Central memory CD8-positive, alpha-beta T cell (primary cell): ENCODE measurements at regions not wholly inside any gene's neighbourhood (a gene's known extent, or its start where the extent isn't known, plus 50 kb on each side); places are given as distances from the start of the nearest gene placed in this dataset.
A peak's percentile ranks its signal among the peaks of the same experiment; 100 is the strongest.
"Not testable (repeated sequence)": the region's sequence is repeated elsewhere in the genome, so short reads cannot be mapped to it uniquely, and the experiment has no call there.

ENCODE experiments used
- ATAC-seq: fragments of 150-1000 bp; cut with Tn5 transposase; replicated peaks from 2 replicates; pipeline ENCODE4 v1.10.0; 2022; ENCODE audit warnings: mild to moderate bottlenecking, moderate FRiP score, moderate number of reproducible peaks; ENCODE audit not compliant: poor library complexity, severe bottlenecking; ENCODE audit errors: extremely low read depth
- DNase-seq, 2 donors: peaks; one replicate each; pipeline ENCODE4 v3.0.0; 2021; ENCODE audit warnings: low spot score in 2 of 2
- H3K27ac Mint-ChIP-seq: one replicate; pipeline ENCODE4 v1.8.0; 2022; ENCODE audit warnings: low read depth, mild to moderate bottlenecking, moderate library complexity, mixed read lengths
- H3K27me3 Mint-ChIP-seq: one replicate; pipeline ENCODE4 v1.8.0; 2022; ENCODE audit warnings: mixed read lengths
- H3K36me3 Mint-ChIP-seq: one replicate; pipeline ENCODE4 v1.8.0; 2022; ENCODE audit warnings: mild to moderate bottlenecking, moderate library complexity, mixed read lengths; ENCODE audit not compliant: insufficient read depth
- H3K4me1 Mint-ChIP-seq: one replicate; pipeline ENCODE4 v1.8.0; 2022; ENCODE audit warnings: mixed read lengths
- H3K4me3 Mint-ChIP-seq: one replicate; pipeline ENCODE4 v1.8.0; 2022; ENCODE audit warnings: mild to moderate bottlenecking, moderate library complexity, mixed read lengths
- H3K9me3 Mint-ChIP-seq: one replicate; pipeline ENCODE4 v1.8.0; 2022; ENCODE audit warnings: mixed read lengths

DNA sequence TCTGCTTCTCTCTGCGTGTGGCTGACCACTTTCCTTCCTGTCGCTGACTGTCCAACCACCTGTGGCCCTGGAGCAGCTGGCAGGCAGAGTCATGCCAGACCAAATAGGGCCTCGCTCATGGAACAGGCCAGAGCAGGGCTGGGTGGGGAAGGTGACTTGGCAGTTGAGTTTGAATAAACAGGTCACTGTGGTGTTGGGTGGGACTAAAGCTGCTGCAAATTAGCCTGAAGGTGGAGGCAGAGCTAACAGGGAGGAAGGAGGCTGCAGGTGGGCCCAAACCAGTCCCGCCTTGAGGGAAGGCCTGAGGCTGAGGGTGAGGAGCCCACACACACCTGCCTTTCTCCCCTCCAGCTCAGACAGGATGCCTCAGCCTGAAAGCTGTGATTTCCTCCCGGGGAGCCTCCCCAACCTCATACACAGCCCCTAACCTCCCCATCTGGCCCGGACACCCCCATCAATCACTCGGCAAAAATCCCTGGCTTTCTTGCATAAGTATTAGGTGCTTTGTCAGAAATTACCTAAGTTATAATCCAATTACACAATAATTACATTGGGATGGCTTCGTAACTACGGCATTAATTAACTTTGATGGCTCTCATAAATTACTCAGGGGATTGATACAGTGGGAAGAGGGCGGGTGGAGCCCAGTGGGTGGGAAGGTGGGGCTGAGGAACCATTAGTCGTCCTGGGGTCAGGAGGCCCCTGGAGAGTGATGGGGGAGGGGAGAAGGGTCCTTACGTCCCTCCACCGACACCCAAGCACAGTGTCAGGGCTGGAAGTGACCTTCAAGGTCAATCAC is 97.7 kb upstream of the PCBD1 start:
- H3K27me3 Mint-ChIP-seq, result no peaks in the 10 kb centered on the region
- ATAC-seq, result peak; percentile 68
- peak overlapping the region; percentile 43 for H3K27ac Mint-ChIP-seq
- DNase-seq, result peak in 1 of 2 donors; percentile 14
- peaks cover 52% of the 10 kb centered on the region for H3K4me1 Mint-ChIP-seq
- no peak overlapping the region for H3K4me3 Mint-ChIP-seq
- no peaks in the 10 kb centered on the region for H3K9me3 Mint-ChIP-seq
- no peaks in the 10 kb centered on the region for H3K36me3 Mint-ChIP-seq

DNA sequence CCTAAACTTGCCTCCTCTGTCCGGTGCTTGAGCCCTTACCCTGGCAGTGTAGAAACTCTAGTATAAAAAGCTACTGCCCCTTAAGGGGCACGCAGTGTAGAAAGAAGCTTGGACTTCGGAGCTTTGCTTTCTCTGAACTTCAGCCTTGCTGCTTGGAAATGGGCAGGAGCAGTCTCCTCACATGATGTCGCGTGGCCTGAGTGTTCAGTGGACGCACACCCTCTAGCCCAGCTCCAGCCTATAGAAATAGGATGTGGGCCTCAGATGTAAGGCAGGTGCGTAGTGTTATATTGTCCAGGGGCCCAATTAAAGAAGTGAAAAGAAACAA is 98.2 kb upstream of the PCBD1 start:
- no peak for DNase-seq
- H3K4me1 Mint-ChIP-seq, result peaks cover 49% of the 10 kb centered on the region
- H3K27me3 Mint-ChIP-seq, result no peaks in the 10 kb centered on the region
- ATAC-seq, result no peak
- no peak overlapping the region for H3K27ac Mint-ChIP-seq
- no peaks in the 10 kb centered on the region for H3K9me3 Mint-ChIP-seq
- H3K4me3 Mint-ChIP-seq, result no peak overlapping the region
- no peaks in the 10 kb centered on the region for H3K36me3 Mint-ChIP-seq

DNA sequence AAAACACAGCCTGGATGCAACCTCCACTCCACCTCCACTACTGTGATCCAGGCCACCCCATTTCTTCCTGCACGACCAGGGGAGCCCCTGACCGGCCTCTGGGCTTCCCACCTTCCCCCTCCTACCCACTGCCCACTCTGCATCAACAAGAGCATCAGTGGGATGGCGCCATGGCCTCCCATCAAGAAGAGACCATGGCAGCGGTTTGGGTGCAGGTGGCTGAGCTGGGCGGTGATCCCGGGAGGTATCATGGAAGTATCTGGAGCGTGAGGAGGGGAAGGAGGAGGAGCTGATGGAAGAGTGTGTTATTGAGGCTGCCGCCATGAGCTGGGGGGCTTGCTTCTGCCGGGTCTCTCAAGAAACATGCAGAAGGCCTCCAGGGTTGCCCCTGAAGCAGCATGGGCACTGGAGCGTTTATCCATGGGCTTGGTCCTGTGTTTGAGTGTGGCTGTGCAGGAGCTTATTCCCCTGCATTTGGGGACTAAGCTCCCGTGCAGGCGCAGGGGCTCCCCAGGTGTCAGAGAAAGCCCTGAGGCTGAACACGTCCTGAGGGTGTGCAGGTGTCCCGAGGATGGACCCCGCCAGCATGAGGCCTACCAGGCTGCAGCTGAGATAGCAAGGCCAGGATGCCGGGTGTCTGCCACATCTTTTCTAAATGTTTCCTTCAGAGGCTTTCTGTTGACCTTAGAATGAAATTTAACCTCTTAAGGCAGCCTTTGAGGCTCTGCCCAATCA is 99.2 kb upstream of the PCBD1 start:
- no peak for ATAC-seq
- no peaks in the 10 kb centered on the region for H3K36me3 Mint-ChIP-seq
- no peak overlapping the region for H3K27ac Mint-ChIP-seq
- H3K4me1 Mint-ChIP-seq, result peaks cover 39% of the 10 kb centered on the region
- no peaks in the 10 kb centered on the region for H3K27me3 Mint-ChIP-seq
- H3K4me3 Mint-ChIP-seq, result no peak overlapping the region
- no peak for DNase-seq
- no peaks in the 10 kb centered on the region for H3K9me3 Mint-ChIP-seq

DNA sequence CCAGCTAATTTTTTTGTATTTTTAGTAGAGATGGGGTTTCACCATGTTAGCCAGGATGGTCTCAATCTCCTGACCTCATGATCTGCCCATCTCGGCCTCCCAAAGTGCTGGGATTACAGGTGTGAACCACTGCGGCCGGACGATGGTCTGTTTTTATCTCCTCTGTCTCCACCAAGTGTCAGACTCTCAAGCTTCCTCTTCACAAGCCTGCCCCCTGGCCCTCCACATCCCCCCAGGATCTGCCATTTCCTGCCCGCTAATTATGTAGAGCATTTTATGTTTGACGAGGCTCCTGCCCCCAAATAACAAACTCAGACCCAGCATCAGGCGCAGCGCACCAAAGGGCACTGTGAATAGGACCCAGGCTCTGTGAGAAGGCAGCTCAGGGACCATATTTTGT is 101.8 kb upstream of the PCBD1 start:
- H3K4me1 Mint-ChIP-seq, result peaks cover 21% of the 10 kb centered on the region
- DNase-seq, H3K4me3 Mint-ChIP-seq, H3K27ac Mint-ChIP-seq, H3K9me3 Mint-ChIP-seq, H3K27me3 Mint-ChIP-seq, ATAC-seq, H3K36me3 Mint-ChIP-seq: not testable (repeated sequence)

DNA sequence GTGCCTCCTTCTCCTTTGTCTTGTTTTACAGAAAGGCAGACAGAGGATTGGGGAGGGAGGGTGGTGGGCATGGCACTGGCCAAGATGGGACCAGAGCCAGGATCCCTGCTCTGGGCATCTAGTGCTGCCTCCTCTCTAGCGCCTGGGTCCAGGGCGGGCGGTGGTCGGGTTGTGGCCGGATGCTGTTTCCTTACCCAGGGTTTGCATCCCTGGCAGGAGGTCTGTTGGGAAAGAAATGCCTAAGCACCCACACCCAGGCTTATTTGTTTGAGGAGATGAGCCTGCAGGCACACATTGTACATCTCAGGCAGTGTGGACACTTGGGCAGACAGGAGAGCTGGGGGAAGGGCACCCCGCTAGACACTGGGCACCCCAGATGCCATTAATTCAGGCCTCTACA is 102.3 kb upstream of the PCBD1 start:
- Mint-ChIP-seq H3K4me3 (no peak overlapping the region), H3K9me3 (no peaks in the 10 kb centered on the region), H3K4me1 (peaks cover 16% of the 10 kb centered on the region), H3K27ac (no peak overlapping the region), H3K36me3 (no peaks in the 10 kb centered on the region), H3K27me3 (peaks cover 2% of the 10 kb centered on the region)
- no peak for ATAC-seq
- no peak for DNase-seq

DNA sequence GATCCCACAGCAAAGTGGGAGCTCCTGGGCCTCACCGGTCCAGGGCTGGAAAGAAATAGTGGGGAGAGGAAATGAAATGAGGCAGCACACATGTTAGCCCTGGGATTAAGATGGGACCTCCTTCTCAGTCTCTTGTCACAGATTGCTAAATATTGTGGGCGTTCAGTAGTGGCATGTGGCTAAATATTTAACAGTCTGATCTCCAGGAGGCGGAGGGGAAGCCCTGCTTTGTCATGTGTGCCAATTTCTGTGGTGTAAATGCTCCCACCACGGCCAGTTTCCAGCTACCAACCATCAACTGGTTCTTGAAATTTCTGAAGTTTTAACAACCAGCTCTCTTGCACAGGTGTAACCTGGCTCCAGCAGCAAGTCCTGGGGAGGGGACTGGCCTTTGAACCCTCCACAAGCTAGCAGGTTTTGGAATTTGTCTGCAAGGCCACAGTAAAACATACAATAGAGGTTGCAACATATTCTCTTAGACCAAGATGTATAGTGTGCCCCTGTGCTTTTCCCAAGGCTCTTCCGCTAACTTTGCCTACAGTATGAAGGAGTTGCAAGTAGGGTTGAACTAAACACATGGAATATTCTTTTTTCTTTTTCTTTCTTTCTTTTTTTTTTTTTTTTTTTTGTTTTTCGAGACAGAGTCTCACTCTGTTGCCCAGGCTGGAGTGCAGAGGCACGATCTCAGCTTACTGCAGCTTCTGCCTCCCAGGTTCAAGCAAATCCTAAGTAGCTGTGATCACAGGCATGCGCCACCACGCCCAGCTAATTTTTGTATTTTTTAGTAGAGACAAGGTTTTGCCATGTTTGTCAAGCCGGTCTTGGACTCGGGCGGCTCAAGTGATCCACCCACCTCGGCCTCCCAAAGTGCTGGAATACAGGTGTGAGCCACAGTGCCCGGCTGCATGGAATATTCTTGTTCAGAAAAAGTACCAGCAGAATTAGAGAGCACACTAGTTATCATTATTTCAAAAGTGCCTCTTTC is 103.1 kb upstream of the PCBD1 start:
- ATAC-seq (no peak), DNase-seq (no peak)
- no peaks in the 10 kb centered on the region for H3K9me3 Mint-ChIP-seq
- peaks cover 8% of the 10 kb centered on the region for H3K4me1 Mint-ChIP-seq
- no peaks in the 10 kb centered on the region for H3K36me3 Mint-ChIP-seq
- peaks cover 9% of the 10 kb centered on the region for H3K27me3 Mint-ChIP-seq
- peak overlapping the region; percentile 70 for H3K27ac Mint-ChIP-seq
- no peak overlapping the region for H3K4me3 Mint-ChIP-seq

DNA sequence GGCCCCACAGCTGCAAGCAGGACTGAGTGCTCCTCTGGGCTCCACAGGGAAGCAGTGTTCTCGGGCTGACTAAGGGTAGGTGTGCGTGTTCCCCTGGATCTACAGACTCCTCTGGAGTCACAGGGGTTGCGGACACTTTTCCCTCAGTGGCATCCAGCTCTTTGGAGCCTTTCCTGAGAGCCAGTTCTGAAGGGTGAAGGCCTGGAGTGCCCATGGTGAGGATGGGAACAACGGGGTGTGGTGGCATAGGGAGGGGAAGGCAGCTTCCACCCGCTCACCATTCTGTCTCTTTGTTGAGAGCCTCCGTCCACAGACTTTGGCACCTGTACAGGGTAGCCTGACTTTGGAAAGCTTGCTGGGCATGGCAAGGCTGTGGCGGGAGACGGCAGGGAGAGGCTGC is 104.1 kb upstream of the PCBD1 start:
- H3K4me3 Mint-ChIP-seq, result no peak overlapping the region
- H3K36me3 Mint-ChIP-seq, result no peaks in the 10 kb centered on the region
- H3K27me3 Mint-ChIP-seq, result peaks cover 18% of the 10 kb centered on the region
- H3K9me3 Mint-ChIP-seq, result no peaks in the 10 kb centered on the region
- DNase-seq (no peak), ATAC-seq (no peak)
- H3K27ac Mint-ChIP-seq, result no peak overlapping the region
- peaks cover 5% of the 10 kb centered on the region for H3K4me1 Mint-ChIP-seq

DNA sequence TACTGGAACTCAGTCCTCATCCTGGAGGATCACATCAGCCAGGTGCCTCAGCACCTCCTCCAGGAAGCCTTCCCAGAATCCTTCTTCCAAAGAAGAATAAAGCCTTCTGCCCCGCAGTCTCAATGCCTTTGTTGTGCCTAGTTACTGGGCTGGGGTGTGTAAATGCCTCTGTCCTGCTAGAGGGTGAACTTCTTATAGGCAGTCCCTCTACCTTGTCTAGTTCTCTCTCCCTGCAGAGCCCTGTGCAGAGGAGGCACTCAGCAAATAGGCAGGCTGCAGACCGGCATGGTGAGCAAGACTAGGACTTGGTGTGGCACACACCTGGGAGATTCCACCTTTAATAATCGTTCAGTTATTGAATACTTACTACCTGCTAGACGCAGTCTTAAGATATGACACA is 104.7 kb upstream of the PCBD1 start:
- ATAC-seq, result no peak
- H3K27me3 Mint-ChIP-seq, result peaks cover 21% of the 10 kb centered on the region

DNA sequence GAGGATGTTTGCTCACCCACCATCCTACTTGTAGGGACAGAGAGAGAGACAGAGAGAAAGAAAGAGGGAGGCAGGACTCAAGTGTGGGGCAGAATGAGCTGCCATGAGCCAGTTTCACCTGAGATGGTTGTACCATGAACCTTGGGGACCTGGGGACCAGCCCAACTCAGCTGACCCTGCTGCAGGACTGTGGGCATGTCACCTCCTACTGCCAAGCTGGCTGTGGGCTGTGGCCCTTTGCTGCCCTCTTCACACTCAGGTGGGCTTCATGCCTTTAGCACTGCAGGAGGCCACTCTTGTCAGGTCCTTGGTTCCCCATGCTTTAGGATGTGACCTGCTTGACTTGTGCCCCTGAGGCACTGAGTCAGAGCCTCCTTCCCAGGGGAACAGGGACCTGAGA is 108.2 kb upstream of the PCBD1 start:
- no peak overlapping the region for H3K4me3 Mint-ChIP-seq
- no peak for DNase-seq
- no peaks in the 10 kb centered on the region for H3K4me1 Mint-ChIP-seq
- H3K36me3 Mint-ChIP-seq, result peaks cover 2% of the 10 kb centered on the region
- peaks cover 28% of the 10 kb centered on the region for H3K27me3 Mint-ChIP-seq
- no peak overlapping the region for H3K27ac Mint-ChIP-seq
- no peak for ATAC-seq
- no peaks in the 10 kb centered on the region for H3K9me3 Mint-ChIP-seq

More for the DNA sequence above, 104.7 kb upstream of the PCBD1 start:
- no peak overlapping the region for H3K27ac Mint-ChIP-seq
- H3K36me3 Mint-ChIP-seq, result no peaks in the 10 kb centered on the region
- no peak for DNase-seq
- H3K4me1 Mint-ChIP-seq, result peaks cover 5% of the 10 kb centered on the region
- H3K9me3 Mint-ChIP-seq, result no peaks in the 10 kb centered on the region
- H3K4me3 Mint-ChIP-seq, result no peak overlapping the region

DNA sequence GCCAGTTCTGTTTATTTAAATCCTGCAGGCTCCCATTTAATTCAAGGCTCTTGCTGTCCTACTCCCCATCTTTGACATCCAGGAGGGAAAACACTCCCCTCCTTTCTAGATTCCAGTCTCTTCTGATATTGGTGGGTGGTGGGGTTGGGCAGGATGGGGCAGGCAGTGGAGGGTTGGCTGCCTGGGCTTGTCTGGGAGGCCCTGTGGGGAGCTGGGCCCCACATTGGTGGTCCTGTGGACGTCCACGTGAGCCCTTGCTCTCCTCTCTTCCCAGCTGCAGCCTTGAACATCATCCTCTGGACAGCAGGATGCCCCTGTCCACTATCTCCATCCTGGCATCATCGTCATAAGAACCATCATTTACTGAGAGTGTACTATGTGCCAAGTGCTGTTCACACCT is 108.9 kb upstream of the PCBD1 start:
- H3K36me3 Mint-ChIP-seq, result peaks cover 2% of the 10 kb centered on the region
- H3K27me3 Mint-ChIP-seq, result peaks cover 28% of the 10 kb centered on the region
- no peaks in the 10 kb centered on the region for H3K4me1 Mint-ChIP-seq
- no peak overlapping the region for H3K27ac Mint-ChIP-seq
- no peak for ATAC-seq
- no peak for DNase-seq
- H3K4me3 Mint-ChIP-seq, result no peak overlapping the region
- no peaks in the 10 kb centered on the region for H3K9me3 Mint-ChIP-seq

DNA sequence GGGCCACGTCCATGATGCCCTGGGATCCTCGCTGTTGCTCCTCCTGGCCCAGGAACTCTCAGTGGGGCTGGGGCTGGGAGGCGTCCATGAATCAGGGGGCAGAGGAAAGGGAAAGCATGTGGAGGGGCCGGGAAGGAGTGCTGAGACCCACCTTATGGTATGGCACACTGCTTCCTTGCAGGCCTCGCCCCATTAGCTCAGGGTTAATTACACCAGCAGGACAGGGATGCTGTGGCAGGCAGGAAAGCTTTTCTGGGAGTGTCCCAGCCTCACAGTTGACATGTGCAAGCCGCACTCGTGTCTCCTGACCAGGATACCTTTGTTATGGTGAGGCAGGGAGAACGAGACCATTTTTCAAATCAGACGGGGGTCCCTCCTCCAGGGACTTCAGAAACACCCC is 109.7 kb upstream of the PCBD1 start:
- H3K36me3 Mint-ChIP-seq, result peaks cover 2% of the 10 kb centered on the region
- no peak overlapping the region for H3K27ac Mint-ChIP-seq
- peaks cover 28% of the 10 kb centered on the region for H3K27me3 Mint-ChIP-seq
- H3K9me3 Mint-ChIP-seq, result no peaks in the 10 kb centered on the region
- H3K4me3 Mint-ChIP-seq, result no peak overlapping the region
- H3K4me1 Mint-ChIP-seq, result no peaks in the 10 kb centered on the region
- ATAC-seq (no peak), DNase-seq (no peak)

DNA sequence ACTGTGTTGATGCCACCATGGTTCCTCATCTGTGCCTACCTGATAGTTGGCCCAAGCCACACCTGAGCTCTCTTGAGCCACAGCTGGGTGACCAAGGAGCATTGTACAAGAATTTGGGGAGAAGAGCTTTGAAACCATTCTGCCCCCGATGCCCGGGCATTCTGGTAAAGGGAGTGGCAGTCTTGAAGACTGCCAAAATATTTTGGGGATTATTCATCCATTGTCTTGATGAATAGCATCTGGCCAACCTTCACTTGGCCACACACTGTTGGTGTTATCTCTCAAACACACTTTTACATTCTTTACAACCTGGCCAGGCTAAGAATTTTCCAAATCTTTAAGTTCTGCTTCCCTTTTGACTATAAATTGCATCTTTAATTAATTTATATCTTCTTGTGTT is 113.1 kb upstream of the PCBD1 start:
- H3K4me1 Mint-ChIP-seq, result no peaks in the 10 kb centered on the region
- H3K27ac Mint-ChIP-seq, result no peak overlapping the region
- DNase-seq, result no peak
- ATAC-seq, result no peak
- no peaks in the 10 kb centered on the region for H3K9me3 Mint-ChIP-seq
- peaks cover 2% of the 10 kb centered on the region for H3K36me3 Mint-ChIP-seq
- H3K27me3 Mint-ChIP-seq, result peaks cover 19% of the 10 kb centered on the region
- H3K4me3 Mint-ChIP-seq, result no peak overlapping the region
